GM23248 (cell line): ENCODE measurements at regions not wholly inside any gene's neighbourhood (a gene's known extent, or its start where the extent isn't known, plus 50 kb on each side); places are given as distances from the start of the nearest gene placed in this dataset.

ENCODE experiments used
- EZH2 ChIP-seq: fragments of 200-600 bp; sonication (generic); IDR thresholded peaks from 2 replicates; pipeline ENCODE4 v1.6.1; 2018; ENCODE audit warnings: antibody characterized with exemption, mild to moderate bottlenecking; ENCODE audit not compliant: insufficient read depth, poor library complexity, severe bottlenecking
- EZH2phosphoT487 ChIP-seq: fragments of 200-600 bp; sonication (generic); IDR thresholded peaks from 2 replicates; pipeline ENCODE4 v1.6.1; 2018; ENCODE audit warnings: antibody characterized with exemption, moderate library complexity, mild to moderate bottlenecking, low read depth; ENCODE audit not compliant: insufficient read depth

DNA sequence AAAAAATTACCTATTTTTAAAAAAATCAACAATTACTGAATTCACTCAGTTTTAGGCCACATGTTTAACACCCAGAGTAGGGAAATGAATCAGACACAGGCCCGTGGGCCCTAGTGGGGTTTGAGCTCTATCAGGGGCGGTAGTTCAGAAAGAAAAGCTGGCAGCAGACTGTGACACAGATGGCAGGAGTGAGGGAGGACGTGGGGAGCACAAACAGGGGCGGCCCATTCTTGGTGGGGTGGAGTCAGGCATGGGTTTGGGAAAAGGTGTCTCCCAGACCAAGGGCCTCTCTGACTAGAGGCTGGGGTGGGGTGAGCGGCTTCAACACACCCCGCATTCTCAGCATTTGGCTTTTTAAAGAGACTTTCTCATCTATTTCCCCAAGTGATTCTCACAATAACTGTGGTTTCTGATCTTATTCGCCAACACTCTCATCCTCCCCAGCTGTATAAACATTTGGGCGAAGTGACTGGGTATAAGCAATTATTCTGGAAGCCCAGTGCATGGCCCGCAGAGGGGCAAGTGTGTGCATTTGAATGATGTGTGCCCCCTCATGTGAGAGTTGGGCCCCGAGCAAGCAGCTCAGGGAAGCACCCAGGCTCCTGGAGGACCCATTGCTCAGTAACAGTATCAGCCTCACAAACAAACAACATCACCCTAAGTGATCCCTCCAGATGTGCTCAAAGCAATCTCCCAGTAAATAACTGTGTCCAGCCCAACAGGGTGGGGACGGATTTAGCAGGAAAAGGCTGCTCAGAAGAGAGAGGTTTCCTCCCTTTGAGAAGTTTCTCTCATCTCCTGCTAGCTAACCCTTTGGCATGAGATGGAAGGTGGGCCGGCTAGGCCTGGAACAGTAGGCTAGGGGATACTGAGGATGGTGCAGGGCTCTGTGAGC, 437.6 kb upstream of the ZMIZ1 start:
- TF ChIP-seq EZH2 (no peak), EZH2phosphoT487 (no peak)
